ENCODE measurements at regions not wholly inside any gene's neighbourhood (a gene's known extent, or its start where the extent isn't known, plus 50 kb on each side); places are given as distances from the start of the nearest gene placed in this dataset.

GRCh38 chrY:9260426-9260825, 76.8 kb upstream of the TSPY4 start (continued):
- TF ChIP-seq HDAC6 (IDR thresholded peaks at IDR 0.05; ENCODE audit: low read depth, low read length) = no peak

- no peak overlapping the region for H3K27ac ChIP-seq (ENCODE audit: low read depth, low read length)
- H2BK120ac ChIP-seq (replicated peaks; ENCODE audit: low read depth, low read length) = no peak overlapping the region
- no peaks in the 10 kb centered on the region for H3K23me2 ChIP-seq (ENCODE audit: low read depth, low read length)
- H2AK5ac ChIP-seq (ENCODE audit: low read depth, low read length) = no peak overlapping the region
- no peaks in the 10 kb centered on the region for H3K79me1 ChIP-seq (ENCODE audit: low read depth, low read length)
- H3K9me3 ChIP-seq (ENCODE audit: insufficient read depth in 2 of 2, low read depth in 1 of 2, low read length in 1 of 2) = peaks cover 0 to 46% of the 10 kb centered on the region in 2 experiments
- no peak overlapping the region for H3K4me2 ChIP-seq (ENCODE audit: insufficient read depth in 1 of 2, low read depth in 2 of 2, low read length in 2 of 2)
- H4K5ac ChIP-seq (ENCODE audit: insufficient read length, low read depth, low read length) = no peak overlapping the region
- DNase-seq (ENCODE audit: low read depth in 1 of 2, low spot score in 2 of 2) (no peak), FAIRE-seq (no peak)
- H2BK15ac ChIP-seq (ENCODE audit: low read length) = no peak overlapping the region
- no peak overlapping the region for H4K8ac ChIP-seq (ENCODE audit: extremely low read depth, insufficient read depth, low read length)
- no peak overlapping the region for H2BK12ac ChIP-seq (ENCODE audit: low read depth, low read length)
- H3K36me3 ChIP-seq (ENCODE audit: control insufficient read depth in 2 of 4, insufficient read depth in 4 of 4, low read length in 3 of 4) = no peaks in the 10 kb centered on the region
- H4K20me1 ChIP-seq (replicated peaks in 1 of 2; ENCODE audit: control insufficient read depth in 1 of 2, insufficient read depth in 2 of 2, low read length in 2 of 2) = no peaks in the 10 kb centered on the region
- H3K23ac ChIP-seq (ENCODE audit: insufficient read length) = no peak overlapping the region
- H2BK5ac ChIP-seq (ENCODE audit: low read depth, low read length) = no peak overlapping the region
- H3K4me3 ChIP-seq (ENCODE audit: extremely low read depth in 1 of 4, insufficient read depth in 2 of 4, low read depth in 3 of 4, low read length in 4 of 4) = no peak overlapping the region
- no peaks in the 10 kb centered on the region for H3K4me1 ChIP-seq (replicated peaks in 1 of 4; ENCODE audit: control insufficient read depth in 3 of 4, insufficient read depth in 4 of 4, low read length in 3 of 4)
- no peak overlapping the region for H3K18ac ChIP-seq (ENCODE audit: extremely low read depth, low read length)
- no peak overlapping the region for H4K91ac ChIP-seq (replicated peaks; ENCODE audit: insufficient read length, low read length)
- H3K14ac ChIP-seq (ENCODE audit: insufficient read length) = no peak overlapping the region
- CTCF ChIA-PET (ENCODE audit: partially characterized antibody) = no interaction called here
- no peak overlapping the region for H2AFZ ChIP-seq (ENCODE audit: low read length)
- H3K9ac ChIP-seq (replicated peaks in 1 of 4; ENCODE audit: extremely low read depth in 1 of 4, low read depth in 3 of 4, low read length in 3 of 4) = no peak overlapping the region
- no peak overlapping the region for H3K56ac ChIP-seq (replicated peaks; ENCODE audit: insufficient read length, low read depth, low read length)
- WGBS, 2 experiments (ENCODE audit: extremely low coverage in 1 of 2, insufficient coverage in 1 of 2, insufficient read length in 1 of 2, insufficient replicate concordance in 2 of 2, low coverage in 1 of 2, low lambda C conversion rate in 2 of 2, missing lambda C conversion rate in 1 of 2) = 83% methylated on average over 1 of the region's 3 CpGs; no CpG with 5 or more reads in 1 of the 2 experiments
- H2BK20ac ChIP-seq (ENCODE audit: low read length) = no peak overlapping the region
- H3K4ac ChIP-seq (replicated peaks; ENCODE audit: insufficient read length, low read depth, low read length) = no peak overlapping the region
- no peaks in the 10 kb centered on the region for H3K79me2 ChIP-seq (ENCODE audit: control insufficient read depth in 1 of 2, insufficient read depth in 2 of 2, low read length in 2 of 2)
- POLR2A ChIA-PET (ENCODE audit: partially characterized antibody) = no interaction called here
- no peaks in the 10 kb centered on the region for H3K27me3 ChIP-seq (replicated peaks in 1 of 4; ENCODE audit: control insufficient read depth in 3 of 4, extremely low read depth in 1 of 4, insufficient read depth in 3 of 4, low read length in 3 of 4)
- no peak for TF ChIP-seq EZH2 (IDR thresholded peaks at IDR 0.05; ENCODE audit: low read depth, low read length, severe bottlenecking)
- no peak for TF ChIP-seq SIRT6 (IDR thresholded peaks at IDR 0.05; ENCODE audit: low read length)
- TF ChIP-seq CHD1 (IDR thresholded peaks at IDR 0.05; ENCODE audit: low read depth, low read length) = no peak
- TF ChIP-seq SP1 (IDR thresholded peaks at IDR 0.05; ENCODE audit: low read depth, low read length) = no peak
- no peak for TF ChIP-seq SP2 (IDR thresholded peaks at IDR 0.05; ENCODE audit: low read length)
- no peak for TF ChIP-seq BCL11A (IDR thresholded peaks at IDR 0.05; ENCODE audit: low read depth in 2 of 2, low read length in 2 of 2)
- TF ChIP-seq RBBP5 (IDR thresholded peaks at IDR 0.05; ENCODE audit: borderline replicate concordance, low read depth, low read length) = no peak
- TF ChIP-seq SP4 (IDR thresholded peaks at IDR 0.05; ENCODE audit: low read length) = no peak
- no peak for TF ChIP-seq RFX5 (IDR thresholded peaks at IDR 0.05; ENCODE audit: borderline replicate concordance, low read depth, low read length)
- no peak for TF ChIP-seq EP300 (IDR thresholded peaks at IDR 0.05; ENCODE audit: borderline replicate concordance in 1 of 2, low read depth in 2 of 2, low read length in 2 of 2)
- TF ChIP-seq TAF1 (IDR thresholded peaks at IDR 0.05; ENCODE audit: low read depth, low read length) = no peak
- TF ChIP-seq PHF8 (conservative IDR thresholded peaks at IDR 0.05; ENCODE audit: low read depth, low read length) = no peak
- TF ChIP-seq ZNF274 (IDR thresholded peaks at IDR 0.05; ENCODE audit: borderline replicate concordance, extremely low read depth, low read length) = no peak
- TF ChIP-seq CEBPB (IDR thresholded peaks at IDR 0.05; ENCODE audit: low read depth, low read length) = no peak
Measured at GRCh38 chrY:9265551-9265950, 71.7 kb upstream of the TSPY4 start.
